HepG2 (cell line): ENCODE measurements at regions not wholly inside any gene's neighbourhood (a gene's known extent, or its start where the extent isn't known, plus 50 kb on each side); places are given as distances from the start of the nearest gene placed in this dataset.

Experiments
- ARID5B ChIP-seq: IDR thresholded peaks from 2 replicates; pipeline ENCODE4 v1.4.0; 2020; ENCODE audit warnings: mild to moderate bottlenecking, missing genetic modification reagents
- ELF1 ChIP-seq: sonication (generic); formaldehyde crosslinking; IDR thresholded peaks from 2 replicates; pipeline ENCODE4 v1.4.0; 2020; ENCODE audit warnings: missing genetic modification reagents
- ELF4 ChIP-seq: sonication (generic); formaldehyde crosslinking; IDR thresholded peaks from 2 replicates; pipeline ENCODE4 v1.5.0; 2020; ENCODE audit warnings: missing genetic modification reagents, mild to moderate bottlenecking, moderate library complexity, borderline replicate concordance
- GPBP1L1 ChIP-seq: sonication (generic); formaldehyde crosslinking; IDR thresholded peaks from 2 replicates; pipeline ENCODE4 v1.5.0; 2020; ENCODE audit warnings: mild to moderate bottlenecking, missing genetic modification reagents
- GTF3A ChIP-seq: sonication (generic); formaldehyde crosslinking; conservative IDR thresholded peaks from 2 replicates; pipeline ENCODE4 v1.4.0; 2020; ENCODE audit warnings: mild to moderate bottlenecking, missing genetic modification reagents
- HNF4G ChIP-seq, 2 experiments: sonication (generic) in 1 of 2; formaldehyde crosslinking in 1 of 2; IDR thresholded peaks; 2 replicates each; pipeline versions ENCODE4 v1.4.0 to v1.6.1; 2011 to 2020; ENCODE audit warnings: borderline replicate concordance in 2 of 2, low read depth in 2 of 2, mild to moderate bottlenecking in 2 of 2, low read length in 1 of 2, missing genetic modification reagents in 1 of 2, moderate library complexity in 1 of 2
- HOXA7 ChIP-seq: sonication (generic); formaldehyde crosslinking; IDR thresholded peaks from 2 replicates; pipeline ENCODE4 v1.8.1; 2022; ENCODE audit warnings: mild to moderate bottlenecking, missing genetic modification reagents, moderate library complexity
- ISL2 ChIP-seq: sonication (generic); formaldehyde crosslinking; IDR thresholded peaks from 2 replicates; pipeline ENCODE4 v1.5.0; 2020; ENCODE audit warnings: missing genetic modification reagents
- MYNN ChIP-seq: sonication (generic); formaldehyde crosslinking; IDR thresholded peaks from 2 replicates; pipeline ENCODE4 v1.4.0; 2020; ENCODE audit warnings: mild to moderate bottlenecking, low read depth, missing genetic modification reagents
- SMAD3 ChIP-seq: sonication (generic); formaldehyde crosslinking; IDR thresholded peaks from 2 replicates; pipeline ENCODE4 v1.4.0; 2020; ENCODE audit warnings: missing genetic modification reagents
- TBP ChIP-seq: sonication (generic); formaldehyde crosslinking; IDR thresholded peaks from 2 replicates; pipeline ENCODE4 v1.5.0; 2020; ENCODE audit warnings: missing genetic modification reagents
- ZBTB38 ChIP-seq: sonication (generic); formaldehyde crosslinking; IDR thresholded peaks from 2 replicates; pipeline ENCODE4 v1.5.1; 2020; ENCODE audit warnings: mild to moderate bottlenecking, missing genetic modification reagents
- ZMYM2 ChIP-seq: sonication (generic); formaldehyde crosslinking; IDR thresholded peaks from 2 replicates; pipeline ENCODE4 v1.8.0; 2022; ENCODE audit warnings: mild to moderate bottlenecking, missing genetic modification reagents
- ZNF24 ChIP-seq: fragments of 450-650 bp; IDR thresholded peaks from 2 replicates; pipeline ENCODE4 v1.6.1; 2017; ENCODE audit warnings: antibody characterized with exemption, mild to moderate bottlenecking
- ZNF274 ChIP-seq: sonication (generic); formaldehyde crosslinking; IDR thresholded peaks from 2 replicates; pipeline ENCODE4 v1.5.1; 2020; ENCODE audit warnings: mild to moderate bottlenecking, missing genetic modification reagents
- ZNF282 ChIP-seq: fragments of 450-650 bp; IDR thresholded peaks from 2 replicates; pipeline ENCODE4 v1.6.1; 2018; ENCODE audit not compliant: partially characterized antibody
- ZNF432 ChIP-seq: sonication (generic); formaldehyde crosslinking; IDR thresholded peaks from 2 replicates; pipeline ENCODE4 v1.5.0; 2020; ENCODE audit warnings: missing genetic modification reagents, mild to moderate bottlenecking, borderline replicate concordance
- ZNF546 ChIP-seq: sonication (generic); formaldehyde crosslinking; conservative IDR thresholded peaks from 2 replicates; pipeline ENCODE4 v1.8.1; 2023; ENCODE audit warnings: mild to moderate bottlenecking, missing genetic modification reagents
- ZNF614 ChIP-seq: IDR thresholded peaks from 2 replicates; pipeline ENCODE4 v1.6.1; 2018; ENCODE audit warnings: missing biosample characterization, missing genetic modification reagents, inconsistent platforms, borderline replicate concordance
- ZNF720 ChIP-seq: sonication (generic); formaldehyde crosslinking; IDR thresholded peaks from 2 replicates; pipeline ENCODE4 v1.4.0; 2020; ENCODE audit warnings: missing genetic modification reagents
- ZNF792 ChIP-seq: IDR thresholded peaks from 2 replicates; pipeline ENCODE4 v1.6.1; 2016
- TF ChIP-seq, protein P1 (sequence below): sonication (generic); formaldehyde crosslinking; conservative IDR thresholded peaks from 2 replicates; pipeline ENCODE4 v1.8.1; 2023; ENCODE audit warnings: missing genetic modification reagents
- TF ChIP-seq, protein P2 (sequence below): sonication (generic); formaldehyde crosslinking; IDR thresholded peaks from 2 replicates; pipeline ENCODE4 v1.8.1; 2022; ENCODE audit warnings: mild to moderate bottlenecking, missing genetic modification reagents
- TF ChIP-seq, protein P3 (sequence below): IDR thresholded peaks from 2 replicates; pipeline ENCODE4 v1.6.1; 2016; ENCODE audit warnings: low read depth, control low read depth

- TF ChIP-seq ARID5B (CRISPR knock-in tag) (peak; percentile 60; the same call in 1 of the 2 replicates), HNF4G (IDR thresholded peaks at IDR 0.05; ENCODE audit: borderline replicate concordance, low read depth, low read length) (no peak), HNF4G (CRISPR knock-in tag; IDR thresholded peaks at IDR 0.05; ENCODE audit: borderline replicate concordance, low read depth) (no peak), ZNF432 (CRISPR knock-in tag) (no peak), ZBTB38 (CRISPR knock-in tag) (no peak), ELF1 (CRISPR knock-in tag) (0 out of 2 replicates have a peak, but pooled peaks have one; percentile 24), MYNN (no peak), ZNF24 (no peak), ZNF720 (CRISPR knock-in tag) (no peak), TBP (CRISPR knock-in tag) (no peak), ZNF546 (no peak), HOXA7 (CRISPR knock-in tag) (no peak), SMAD3 (CRISPR knock-in tag) (no peak; the same call in 1 of the 2 replicates), ZMYM2 (CRISPR knock-in tag) (no peak), ISL2 (CRISPR knock-in tag) (no peak), ZNF792 (CRISPR knock-in tag) (no peak), ZNF274 (CRISPR knock-in tag) (no peak), GPBP1L1 (CRISPR knock-in tag) (no peak), ZNF614 (CRISPR knock-in tag) (peak; percentile 40; the same call in 1 of the 2 replicates), ZNF282 (no peak), GTF3A (CRISPR knock-in tag) (no peak), ELF4 (no peak)
- TF ChIP-seq, protein P1, sequence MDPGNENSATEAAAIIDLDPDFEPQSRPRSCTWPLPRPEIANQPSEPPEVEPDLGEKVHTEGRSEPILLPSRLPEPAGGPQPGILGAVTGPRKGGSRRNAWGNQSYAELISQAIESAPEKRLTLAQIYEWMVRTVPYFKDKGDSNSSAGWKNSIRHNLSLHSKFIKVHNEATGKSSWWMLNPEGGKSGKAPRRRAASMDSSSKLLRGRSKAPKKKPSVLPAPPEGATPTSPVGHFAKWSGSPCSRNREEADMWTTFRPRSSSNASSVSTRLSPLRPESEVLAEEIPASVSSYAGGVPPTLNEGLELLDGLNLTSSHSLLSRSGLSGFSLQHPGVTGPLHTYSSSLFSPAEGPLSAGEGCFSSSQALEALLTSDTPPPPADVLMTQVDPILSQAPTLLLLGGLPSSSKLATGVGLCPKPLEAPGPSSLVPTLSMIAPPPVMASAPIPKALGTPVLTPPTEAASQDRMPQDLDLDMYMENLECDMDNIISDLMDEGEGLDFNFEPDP, result no peak
- TF ChIP-seq, protein P2, sequence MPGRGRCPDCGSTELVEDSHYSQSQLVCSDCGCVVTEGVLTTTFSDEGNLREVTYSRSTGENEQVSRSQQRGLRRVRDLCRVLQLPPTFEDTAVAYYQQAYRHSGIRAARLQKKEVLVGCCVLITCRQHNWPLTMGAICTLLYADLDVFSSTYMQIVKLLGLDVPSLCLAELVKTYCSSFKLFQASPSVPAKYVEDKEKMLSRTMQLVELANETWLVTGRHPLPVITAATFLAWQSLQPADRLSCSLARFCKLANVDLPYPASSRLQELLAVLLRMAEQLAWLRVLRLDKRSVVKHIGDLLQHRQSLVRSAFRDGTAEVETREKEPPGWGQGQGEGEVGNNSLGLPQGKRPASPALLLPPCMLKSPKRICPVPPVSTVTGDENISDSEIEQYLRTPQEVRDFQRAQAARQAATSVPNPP, result no peak
- TF ChIP-seq, protein P3, sequence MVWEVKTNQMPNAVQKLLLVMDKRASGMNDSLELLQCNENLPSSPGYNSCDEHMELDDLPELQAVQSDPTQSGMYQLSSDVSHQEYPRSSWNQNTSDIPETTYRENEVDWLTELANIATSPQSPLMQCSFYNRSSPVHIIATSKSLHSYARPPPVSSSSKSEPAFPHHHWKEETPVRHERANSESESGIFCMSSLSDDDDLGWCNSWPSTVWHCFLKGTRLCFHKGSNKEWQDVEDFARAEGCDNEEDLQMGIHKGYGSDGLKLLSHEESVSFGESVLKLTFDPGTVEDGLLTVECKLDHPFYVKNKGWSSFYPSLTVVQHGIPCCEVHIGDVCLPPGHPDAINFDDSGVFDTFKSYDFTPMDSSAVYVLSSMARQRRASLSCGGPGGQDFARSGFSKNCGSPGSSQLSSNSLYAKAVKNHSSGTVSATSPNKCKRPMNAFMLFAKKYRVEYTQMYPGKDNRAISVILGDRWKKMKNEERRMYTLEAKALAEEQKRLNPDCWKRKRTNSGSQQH (CRISPR knock-in tag), result no peak
Observed at GRCh38 chr2:160932960-160933359, 227.3 kb upstream of the TANK start (continued).
